IMR-90 (cell line): ENCODE measurements at regions not wholly inside any gene's neighbourhood (a gene's known extent, or its start where the extent isn't known, plus 50 kb on each side); places are given as distances from the start of the nearest gene placed in this dataset.

Source experiments
- ATAC-seq: fragments of 200-7000 bp; cut with Tn5 transposase; 2 replicates; pipeline ENCODE4 v1.9.1; 2020; ENCODE audit warnings: low read depth, mild to moderate bottlenecking, moderate library complexity
- BruUV-seq: library from RNA; stranded (reverse); fragments of 400-500 nt; replicated peaks from 2 replicates; lab custom pipeline; 2021; lab: Mats Ljungman, UMichigan
- CTCF ChIA-PET: fragments of 300-600 bp; formaldehyde crosslinking; extraction: SDS; loops from one replicate; lab custom pipeline; 2021; ENCODE audit warnings: antibody characterized with exemption; lab: Yijun Ruan, JAX
- POLR2A ChIA-PET: fragments of 300-600 bp; sonication (Branson Sonifier 250); formaldehyde crosslinking; loops from one replicate; lab custom pipeline; 2022; ENCODE audit warnings: antibody characterized with exemption; ENCODE audit not compliant: unreplicated experiment; lab: Charles Lee
- DNase-seq: peaks from one replicate; pipeline ENCODE4 v3.0.0; 2013
- H2AFZ ChIP-seq: replicated peaks from 2 replicates; pipeline ENCODE3; 2013; ENCODE audit warnings: low read length, mild to moderate bottlenecking; ENCODE audit not compliant: poor library complexity
- H2AK5ac ChIP-seq: 2 replicates; pipeline ENCODE4 v1.6.1; 2013; ENCODE audit warnings: low read depth, low read length, inconsistent platforms
- H2AK9ac ChIP-seq: replicated peaks from 2 replicates; pipeline ENCODE3; 2013; ENCODE audit warnings: mild to moderate bottlenecking, low read depth, low read length, moderate library complexity; ENCODE audit not compliant: poor library complexity
- H2BK120ac ChIP-seq: 2 replicates; pipeline ENCODE4 v1.6.1; 2013; ENCODE audit warnings: low read depth, low read length, inconsistent platforms
- H2BK15ac ChIP-seq: 3 replicates; pipeline ENCODE4 v1.6.1; 2013; ENCODE audit warnings: low read depth, low read length, inconsistent platforms
- H2BK20ac ChIP-seq: 2 replicates; pipeline ENCODE4 v1.6.1; 2013; ENCODE audit warnings: low read depth, mild to moderate bottlenecking, inconsistent platforms, low read length, moderate library complexity
- H2BK5ac ChIP-seq: 2 replicates; pipeline ENCODE4 v1.6.1; 2013; ENCODE audit warnings: mild to moderate bottlenecking, low read depth, low read length, inconsistent platforms; ENCODE audit not compliant: poor library complexity, severe bottlenecking
- H3K14ac ChIP-seq: replicated peaks from 2 replicates; pipeline ENCODE4 v1.6.1; 2013; ENCODE audit warnings: low read depth, low read length, inconsistent platforms
- H3K18ac ChIP-seq: 2 replicates; pipeline ENCODE4 v1.6.1; 2013; ENCODE audit warnings: low read depth, low read length, control low read depth
- H3K23ac ChIP-seq: 2 replicates; pipeline ENCODE4 v1.6.1; 2013; ENCODE audit warnings: low read depth, low read length, inconsistent platforms
- H3K27ac ChIP-seq: 2 replicates; pipeline ENCODE4 v1.5.1; 2013; ENCODE audit warnings: mild to moderate bottlenecking, control low read depth, low read length; ENCODE audit not compliant: insufficient read depth
- H3K27me3 ChIP-seq: 2 replicates; pipeline ENCODE4 v1.6.1; 2013; ENCODE audit warnings: low read length; ENCODE audit not compliant: control insufficient read depth, insufficient read depth
- H3K36me3 ChIP-seq: 2 replicates; pipeline ENCODE4 v1.6.1; 2013; ENCODE audit warnings: low read length, mixed read lengths; ENCODE audit not compliant: control insufficient read depth, insufficient read depth
- H3K4ac ChIP-seq: 2 replicates; pipeline ENCODE4 v1.6.1; 2013; ENCODE audit warnings: low read depth, low read length, inconsistent platforms
- H3K4me1 ChIP-seq: 2 replicates; pipeline ENCODE4 v1.6.1; 2013; ENCODE audit warnings: low read length, mixed read lengths; ENCODE audit not compliant: control insufficient read depth, insufficient read depth
- H3K4me2 ChIP-seq: 2 replicates; pipeline ENCODE4 v1.6.1; 2013; ENCODE audit warnings: low read depth, mild to moderate bottlenecking, control low read depth, low read length, moderate library complexity
- H3K4me3 ChIP-seq: 2 replicates; pipeline ENCODE4 v1.5.1; 2013; ENCODE audit warnings: low read depth, mild to moderate bottlenecking, control low read depth, low read length, moderate library complexity; ENCODE audit not compliant: insufficient read depth
- H3K56ac ChIP-seq: 2 replicates; pipeline ENCODE4 v1.6.1; 2013; ENCODE audit warnings: low read length, inconsistent platforms; ENCODE audit not compliant: insufficient read depth; ENCODE audit errors: extremely low read depth
- H3K79me1 ChIP-seq, 2 experiments: 2 replicates each; pipeline ENCODE4 v1.6.1; 2013; ENCODE audit warnings: low read length in 2 of 2, inconsistent platforms in 1 of 2, low read depth in 1 of 2
- H3K9ac ChIP-seq: 2 replicates; pipeline ENCODE4 v1.6.1; 2013; ENCODE audit warnings: low read depth, low read length, control low read depth
- H3K9me1 ChIP-seq: 2 replicates; pipeline ENCODE4 v1.6.1; 2013; ENCODE audit warnings: low read length, inconsistent platforms; ENCODE audit not compliant: insufficient read depth
- H3K9me3 ChIP-seq: 2 replicates; pipeline ENCODE4 v1.6.1; 2013; ENCODE audit warnings: low read length; ENCODE audit not compliant: control insufficient read depth, insufficient read depth
- H4K20me1 ChIP-seq: 2 replicates; pipeline ENCODE4 v1.6.1; 2013; ENCODE audit warnings: low read length, inconsistent platforms; ENCODE audit not compliant: insufficient read depth
- H4K5ac ChIP-seq: 2 replicates; pipeline ENCODE4 v1.6.1; 2013; ENCODE audit warnings: mild to moderate bottlenecking, low read depth, low read length, control low read depth
- H4K8ac ChIP-seq, 2 experiments: 2 replicates each; pipeline ENCODE4 v1.6.1; 2013; ENCODE audit warnings: low read depth in 2 of 2, low read length in 2 of 2, control low read depth in 1 of 2, inconsistent platforms in 1 of 2
- H4K91ac ChIP-seq: 2 replicates; pipeline ENCODE4 v1.6.1; 2013; ENCODE audit warnings: low read depth, low read length, inconsistent platforms; ENCODE audit not compliant: insufficient read depth
- BHLHE40 ChIP-seq: fragments of 150-350 bp; IDR thresholded peaks from 2 replicates; pipeline ENCODE4 v1.6.1; 2016; ENCODE audit warnings: mild to moderate bottlenecking, low read depth, low read length
- CHD1 ChIP-seq: IDR thresholded peaks from 2 replicates; pipeline ENCODE4 v1.6.1; 2012; ENCODE audit warnings: low read depth, low read length, improper control_type of control experiment
- WGBS, 2 experiments: methylation state at CpG; one replicate each; pipeline versions ENCODE4 v1.1.5 to v1.1.7; 2013; ENCODE audit warnings: missing lambda C conversion rate in 2 of 2; ENCODE audit not compliant: insufficient read length in 1 of 2; ENCODE audit errors: extremely low coverage in 2 of 2; 5-methylcytosine and 5-hydroxymethylcytosine counted together
- dilution Hi-C: fragments of 300-500 bp; cut with HindIII; formaldehyde crosslinking; loops from one replicate; pipeline ENCODE4 v1.14.3; 2018; ENCODE audit warnings: low sequenced_read_pairs; ENCODE audit not compliant: unreplicated experiment
- in situ Hi-C: fragments of 300-500 bp; cut with MboI; formaldehyde crosslinking; loops from 3 replicates; pipeline ENCODE4 v1.14.3; 2019; ENCODE audit warnings: low sequenced_read_pairs, inconsistent platforms, mixed read lengths
- intact Hi-C: fragments of 100-400 bp; cut with micrococcal nuclease; formaldehyde crosslinking; loops from 2 replicates; pipeline ENCODE4 v1.10.0; 2022

GRCh38 chr4:17283251-17283650 is 228.6 kb downstream of the QDPR start:
- Histone ChIP-seq H4K8ac (no peak overlapping the region), H3K14ac (no peak overlapping the region), H3K4me2 (no peak overlapping the region), H3K27me3 (no peaks in the 10 kb centered on the region), H4K91ac (no peak overlapping the region), H3K18ac (no peak overlapping the region), H2AK5ac (no peak overlapping the region), H3K9me1 (no peaks in the 10 kb centered on the region), H3K27ac (no peak overlapping the region), H4K20me1 (no peaks in the 10 kb centered on the region), H2BK120ac (no peak overlapping the region), H3K9me3 (no peaks in the 10 kb centered on the region), H2BK20ac (no peak overlapping the region), H2AK9ac (no peak overlapping the region), H2AFZ (peak overlapping the region; percentile 13), H3K56ac (no peak overlapping the region), H3K4me3 (no peak overlapping the region), H4K5ac (no peak overlapping the region), H3K36me3 (no peaks in the 10 kb centered on the region), H3K79me1 (no peaks in the 10 kb centered on the region), H3K4me1 (no peaks in the 10 kb centered on the region), H3K4ac (no peak overlapping the region), H2BK15ac (no peak overlapping the region), H3K23ac (no peak overlapping the region), H3K9ac (no peak overlapping the region), H2BK5ac (no peak overlapping the region)
- in situ Hi-C loops = no loop called here
- dilution Hi-C loops = no loop called here
- no peak for ATAC-seq
- CTCF ChIA-PET = no interaction called here
- POLR2A ChIA-PET = no interaction called here
- DNase-seq = no peak
- intact Hi-C loops = no loop called here
- TF ChIP-seq BHLHE40 (no peak), CHD1 (no peak)
- no CpG with 5 or more reads among the region's 7 CpGs for WGBS, 2 experiments
- no TSS peak for BruUV-seq
